Fibroblast of lung (primary cell): ENCODE measurements at regions not wholly inside any gene's neighbourhood (a gene's known extent, or its start where the extent isn't known, plus 50 kb on each side); places are given as distances from the start of the nearest gene placed in this dataset.
A peak's percentile ranks its signal among the peaks of the same experiment; 100 is the strongest.

ENCODE experiments used
- DNase-seq, 2 donors: peaks; one replicate each; pipeline versions ENCODE4 v3.0.0 to v3.0.0-alpha.2; 2010; ENCODE audit warnings: low read depth in 2 of 2
- H2AFZ ChIP-seq: 2 replicates; pipeline ENCODE4 v1.5.1; 2012; ENCODE audit warnings: low read length, control low read depth, inconsistent platforms
- H3K27ac ChIP-seq: 2 replicates; pipeline ENCODE4 v1.5.1; 2011; ENCODE audit warnings: low read length, control low read depth; ENCODE audit not compliant: insufficient read depth
- H3K27me3 ChIP-seq: 2 replicates; pipeline ENCODE4 v1.5.1; 2011; ENCODE audit warnings: mild to moderate bottlenecking, low read length; ENCODE audit not compliant: control insufficient read depth, insufficient read depth
- H3K36me3 ChIP-seq: 2 replicates; pipeline ENCODE4 v1.5.1; 2011; ENCODE audit warnings: low read length; ENCODE audit not compliant: control insufficient read depth, insufficient read depth
- H3K4me1 ChIP-seq: 2 replicates; pipeline ENCODE4 v1.5.1; 2011; ENCODE audit warnings: low read length; ENCODE audit not compliant: control insufficient read depth, insufficient read depth; ENCODE audit errors: extremely low read depth
- H3K4me2 ChIP-seq: 2 replicates; pipeline ENCODE4 v1.5.1; 2011; ENCODE audit warnings: low read length, control low read depth; ENCODE audit not compliant: insufficient read depth; ENCODE audit errors: extremely low read depth
- H3K4me3 ChIP-seq, 4 experiments: fragments of 200-600 bp in 1 of 4; sonication (generic) in 1 of 4; replicated peaks in 1 of 4; 2 replicates each; pipeline ENCODE4 v1.5.1; 2011 to 2016; ENCODE audit warnings: low read length in 4 of 4, low read depth in 3 of 4, mild to moderate bottlenecking in 3 of 4, control low read depth in 2 of 4, inconsistent platforms in 1 of 4, mixed read lengths in 1 of 4; ENCODE audit not compliant: insufficient read depth in 1 of 4; ENCODE audit errors: control extremely low read depth in 1 of 4
- H3K79me2 ChIP-seq: 2 replicates; pipeline ENCODE4 v1.5.1; 2012; ENCODE audit warnings: mild to moderate bottlenecking, low read length, inconsistent platforms; ENCODE audit not compliant: control insufficient read depth, insufficient read depth
- H3K9ac ChIP-seq: 2 replicates; pipeline ENCODE4 v1.5.1; 2011; ENCODE audit warnings: mild to moderate bottlenecking, low read length, control low read depth; ENCODE audit not compliant: insufficient read depth
- H3K9me3 ChIP-seq: 2 replicates; pipeline ENCODE4 v1.5.1; 2012; ENCODE audit warnings: low read depth, low read length; ENCODE audit not compliant: control insufficient read depth, insufficient read depth
- H4K20me1 ChIP-seq: 2 replicates; pipeline ENCODE4 v1.5.1; 2011; ENCODE audit warnings: low read length; ENCODE audit not compliant: control insufficient read depth, insufficient read depth; ENCODE audit errors: extremely low read depth
- EZH2 ChIP-seq: IDR thresholded peaks from 2 replicates; pipeline ENCODE4 v1.5.1; 2012; ENCODE audit warnings: low read length, control low read depth, mild to moderate bottlenecking; ENCODE audit errors: missing control alignments
- TF ChIP-seq, protein P1 (sequence below), 2 donors: IDR thresholded peaks in 1 of 2; conservative IDR thresholded peaks in 1 of 2; 1 replicate in 1 of 2; 2 replicates in 1 of 2; pipeline ENCODE4 v1.5.1; 2011 to 2012; ENCODE audit warnings: low read length in 2 of 2, control low read depth in 1 of 2, inconsistent platforms in 1 of 2, low read depth in 1 of 2, mild to moderate bottlenecking in 1 of 2

- Histone ChIP-seq H3K79me2 (no peaks in the 10 kb centered on the region), H4K20me1 (no peaks in the 10 kb centered on the region), H3K9ac (no peak overlapping the region), H2AFZ (no peak overlapping the region), H3K36me3 (no peaks in the 10 kb centered on the region), H3K4me2 (no peak overlapping the region), H3K27ac (no peak overlapping the region), H3K27me3 (no peaks in the 10 kb centered on the region), H3K9me3 (no peaks in the 10 kb centered on the region), H3K4me1 (no peaks in the 10 kb centered on the region), H3K4me3 (no peak overlapping the region)
- DNase-seq, result peak; percentile 4 to 5
- TF ChIP-seq, protein P1, sequence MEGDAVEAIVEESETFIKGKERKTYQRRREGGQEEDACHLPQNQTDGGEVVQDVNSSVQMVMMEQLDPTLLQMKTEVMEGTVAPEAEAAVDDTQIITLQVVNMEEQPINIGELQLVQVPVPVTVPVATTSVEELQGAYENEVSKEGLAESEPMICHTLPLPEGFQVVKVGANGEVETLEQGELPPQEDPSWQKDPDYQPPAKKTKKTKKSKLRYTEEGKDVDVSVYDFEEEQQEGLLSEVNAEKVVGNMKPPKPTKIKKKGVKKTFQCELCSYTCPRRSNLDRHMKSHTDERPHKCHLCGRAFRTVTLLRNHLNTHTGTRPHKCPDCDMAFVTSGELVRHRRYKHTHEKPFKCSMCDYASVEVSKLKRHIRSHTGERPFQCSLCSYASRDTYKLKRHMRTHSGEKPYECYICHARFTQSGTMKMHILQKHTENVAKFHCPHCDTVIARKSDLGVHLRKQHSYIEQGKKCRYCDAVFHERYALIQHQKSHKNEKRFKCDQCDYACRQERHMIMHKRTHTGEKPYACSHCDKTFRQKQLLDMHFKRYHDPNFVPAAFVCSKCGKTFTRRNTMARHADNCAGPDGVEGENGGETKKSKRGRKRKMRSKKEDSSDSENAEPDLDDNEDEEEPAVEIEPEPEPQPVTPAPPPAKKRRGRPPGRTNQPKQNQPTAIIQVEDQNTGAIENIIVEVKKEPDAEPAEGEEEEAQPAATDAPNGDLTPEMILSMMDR (conservative IDR thresholded peaks at IDR 0.05 in 1 of 2, IDR thresholded peaks at IDR 0.05 in 1 of 2; ENCODE audit: low read depth in 1 of 2, low read length in 2 of 2), result no peak
- no peak for TF ChIP-seq EZH2
These were observed 317.6 kb downstream of the SPATA17 start for GRCh38 chr1:217948741-217949140.

- H3K27me3 ChIP-seq, result no peaks in the 10 kb centered on the region
- no peak for DNase-seq
- no peaks in the 10 kb centered on the region for H3K9me3 ChIP-seq
- H3K4me3 ChIP-seq, result no peak overlapping the region
- H3K4me1 ChIP-seq, result no peaks in the 10 kb centered on the region
- no peaks in the 10 kb centered on the region for H3K79me2 ChIP-seq
- H3K9ac ChIP-seq, result no peak overlapping the region
- H2AFZ ChIP-seq, result no peak overlapping the region
- no peaks in the 10 kb centered on the region for H4K20me1 ChIP-seq
- H3K36me3 ChIP-seq, result no peaks in the 10 kb centered on the region
- no peak overlapping the region for H3K27ac ChIP-seq
- H3K4me2 ChIP-seq, result no peak overlapping the region
- no peak for TF ChIP-seq EZH2
- TF ChIP-seq, protein P1 (conservative IDR thresholded peaks at IDR 0.05 in 1 of 2, IDR thresholded peaks at IDR 0.05 in 1 of 2; ENCODE audit: low read depth in 1 of 2, low read length in 2 of 2), result no peak
These were observed 322.2 kb downstream of the SPATA17 start for GRCh38 chr1:217953330-217953729.

GRCh38 chr1:217953922-217954321 is 322.8 kb downstream of the SPATA17 start:
- Histone ChIP-seq H4K20me1 (no peaks in the 10 kb centered on the region), H2AFZ (no peak overlapping the region), H3K4me3 (no peak overlapping the region), H3K27me3 (no peaks in the 10 kb centered on the region), H3K4me1 (no peaks in the 10 kb centered on the region), H3K9ac (no peak overlapping the region), H3K79me2 (no peaks in the 10 kb centered on the region), H3K36me3 (no peaks in the 10 kb centered on the region), H3K4me2 (no peak overlapping the region), H3K9me3 (no peaks in the 10 kb centered on the region), H3K27ac (no peak overlapping the region)
- no peak for DNase-seq
- TF ChIP-seq, protein P1 (conservative IDR thresholded peaks at IDR 0.05 in 1 of 2, IDR thresholded peaks at IDR 0.05 in 1 of 2; ENCODE audit: low read depth in 1 of 2, low read length in 2 of 2), result no peak
- TF ChIP-seq EZH2, result no peak
